NB4 (cell line): ENCODE measurements at regions not wholly inside any gene's neighbourhood (a gene's known extent, or its start where the extent isn't known, plus 50 kb on each side); places are given as distances from the start of the nearest gene placed in this dataset.

Source experiments
- DNase-seq: peaks from one replicate; pipeline ENCODE4 v3.0.0; 2010; ENCODE audit warnings: low read depth
- H3K4me3 ChIP-seq: one replicate; pipeline ENCODE4 v1.5.1; 2011; ENCODE audit warnings: mild to moderate bottlenecking, low read depth, low read length, moderate library complexity
- MYC ChIP-seq: IDR thresholded peaks from 2 replicates; pipeline ENCODE4 v1.6.1; 2011; ENCODE audit warnings: low read depth, low read length
- POLR2A ChIP-seq: IDR thresholded peaks from 2 replicates; pipeline ENCODE4 v1.6.1; 2011; ENCODE audit warnings: mild to moderate bottlenecking; ENCODE audit not compliant: insufficient read length; ENCODE audit errors: extremely low read depth
- TF ChIP-seq, protein P1 (sequence below): IDR thresholded peaks from 2 replicates; pipeline ENCODE4 v1.6.1; 2011; ENCODE audit warnings: low read depth, low read length
- TF ChIP-seq, protein P2 (sequence below): IDR thresholded peaks from one replicate; pipeline ENCODE4 v1.5.1; 2012; ENCODE audit warnings: low read depth, low read length

DNA sequence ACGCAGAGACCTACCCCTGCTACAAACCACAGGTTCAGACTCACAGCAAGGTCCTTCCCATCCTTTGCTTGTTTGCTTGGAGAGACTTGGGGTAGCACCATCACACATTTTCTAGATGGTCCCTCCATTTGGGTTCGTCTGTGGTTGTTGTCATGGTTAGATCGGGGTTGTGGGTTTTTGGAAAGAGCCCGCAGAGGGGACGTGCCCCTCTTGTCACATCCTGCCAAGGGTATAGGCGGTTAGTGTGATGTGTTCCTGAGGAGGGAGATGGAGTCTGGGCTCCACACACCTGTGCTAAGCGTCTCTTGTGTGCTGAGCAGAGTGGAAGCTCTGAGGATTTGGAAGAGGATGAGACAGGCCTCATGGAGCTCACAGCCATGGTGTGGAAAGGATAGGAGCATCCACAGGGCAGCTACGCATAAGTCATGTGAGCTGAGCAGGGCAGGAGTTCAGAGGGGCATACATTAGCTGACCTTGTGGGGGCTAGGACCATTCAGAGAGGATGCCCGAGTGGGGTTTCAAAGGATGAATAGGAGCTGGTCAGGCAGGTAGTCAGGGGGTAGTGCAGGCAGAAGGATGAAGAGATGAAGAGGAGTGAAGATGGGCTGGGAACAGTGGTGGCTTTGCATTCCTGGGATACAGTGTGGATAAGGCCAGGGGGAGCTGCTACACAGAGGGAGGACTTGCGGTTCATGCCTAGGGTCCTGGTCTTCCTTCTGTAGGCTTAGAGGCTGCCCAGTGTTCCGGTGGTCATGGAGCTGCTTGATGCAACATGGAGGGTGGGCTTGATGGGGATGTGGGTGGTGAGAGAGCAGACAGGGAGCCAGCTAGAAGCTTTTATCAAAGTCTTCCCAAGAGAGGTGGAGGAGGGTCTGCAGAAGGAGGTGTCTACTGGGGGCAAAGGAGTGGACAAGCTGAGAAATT is 62.9 kb downstream of the ACKR3 start:
- no peak for DNase-seq
- no peak overlapping the region for H3K4me3 ChIP-seq
- TF ChIP-seq MYC (no peak), POLR2A (no peak)
- TF ChIP-seq, protein P1, sequence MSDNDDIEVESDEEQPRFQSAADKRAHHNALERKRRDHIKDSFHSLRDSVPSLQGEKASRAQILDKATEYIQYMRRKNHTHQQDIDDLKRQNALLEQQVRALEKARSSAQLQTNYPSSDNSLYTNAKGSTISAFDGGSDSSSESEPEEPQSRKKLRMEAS, result no peak

DNA sequence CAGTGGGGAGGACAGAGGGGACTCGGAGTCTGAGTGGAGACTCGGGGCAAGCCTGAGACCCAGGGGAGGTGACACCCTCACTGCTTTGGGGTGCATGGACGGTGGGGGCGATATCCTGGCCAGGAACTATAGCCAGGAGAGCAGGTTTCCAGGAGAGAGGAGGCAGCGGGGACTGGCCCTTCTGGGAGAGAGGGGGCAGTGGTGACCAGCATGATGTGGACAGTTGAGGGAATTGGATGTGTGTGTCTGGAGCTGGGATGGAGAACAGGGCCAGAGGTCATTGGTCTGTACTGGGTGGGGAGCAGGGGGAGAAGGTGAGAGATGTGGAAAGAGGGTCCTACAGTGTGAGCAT is 63.6 kb downstream of the ACKR3 start:
- TF ChIP-seq MYC (no peak), POLR2A (no peak)
- TF ChIP-seq, protein P2, sequence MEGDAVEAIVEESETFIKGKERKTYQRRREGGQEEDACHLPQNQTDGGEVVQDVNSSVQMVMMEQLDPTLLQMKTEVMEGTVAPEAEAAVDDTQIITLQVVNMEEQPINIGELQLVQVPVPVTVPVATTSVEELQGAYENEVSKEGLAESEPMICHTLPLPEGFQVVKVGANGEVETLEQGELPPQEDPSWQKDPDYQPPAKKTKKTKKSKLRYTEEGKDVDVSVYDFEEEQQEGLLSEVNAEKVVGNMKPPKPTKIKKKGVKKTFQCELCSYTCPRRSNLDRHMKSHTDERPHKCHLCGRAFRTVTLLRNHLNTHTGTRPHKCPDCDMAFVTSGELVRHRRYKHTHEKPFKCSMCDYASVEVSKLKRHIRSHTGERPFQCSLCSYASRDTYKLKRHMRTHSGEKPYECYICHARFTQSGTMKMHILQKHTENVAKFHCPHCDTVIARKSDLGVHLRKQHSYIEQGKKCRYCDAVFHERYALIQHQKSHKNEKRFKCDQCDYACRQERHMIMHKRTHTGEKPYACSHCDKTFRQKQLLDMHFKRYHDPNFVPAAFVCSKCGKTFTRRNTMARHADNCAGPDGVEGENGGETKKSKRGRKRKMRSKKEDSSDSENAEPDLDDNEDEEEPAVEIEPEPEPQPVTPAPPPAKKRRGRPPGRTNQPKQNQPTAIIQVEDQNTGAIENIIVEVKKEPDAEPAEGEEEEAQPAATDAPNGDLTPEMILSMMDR, result no peak
- TF ChIP-seq, protein P1, result no peak
- no peak overlapping the region for H3K4me3 ChIP-seq
- no peak for DNase-seq

DNA sequence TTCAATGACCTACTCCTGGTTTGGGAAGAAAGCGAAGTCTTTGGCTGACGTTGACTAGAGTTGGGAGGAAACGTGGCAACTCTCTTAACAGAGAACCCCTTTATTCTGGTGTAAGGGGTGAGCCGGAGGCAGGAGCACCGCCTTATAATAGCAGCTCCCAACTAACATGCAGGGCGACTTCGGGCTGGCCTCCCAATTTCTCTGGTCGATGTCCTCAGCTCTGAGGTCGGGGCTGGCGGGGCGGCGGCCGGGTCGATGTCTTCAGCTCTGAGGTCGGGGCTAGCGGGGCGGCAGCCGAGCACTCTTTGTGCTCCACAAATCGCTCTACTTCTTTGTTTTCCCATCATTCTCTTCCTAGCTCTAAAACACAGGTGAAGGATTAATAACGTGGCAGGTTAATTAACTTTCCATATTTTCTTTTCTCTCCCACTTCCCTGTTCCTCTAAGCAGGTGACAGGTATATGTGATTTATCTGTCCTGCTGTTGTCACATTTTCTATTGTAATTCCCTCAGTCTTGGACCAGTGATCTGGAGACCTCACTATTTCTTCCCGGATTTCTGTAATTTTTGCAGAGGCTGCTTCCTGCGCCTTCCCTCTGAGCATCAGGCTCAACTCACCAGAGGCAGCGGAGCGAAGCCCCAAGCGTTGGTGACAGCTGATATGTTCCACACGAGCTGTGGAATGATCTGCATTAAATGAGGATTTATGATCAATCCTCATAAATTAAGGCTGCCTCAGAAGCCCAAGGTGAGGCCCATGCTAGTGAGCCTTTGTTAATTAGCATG is 64.3 kb downstream of the ACKR3 start:
- H3K4me3 ChIP-seq, result no peak overlapping the region
- TF ChIP-seq, protein P1, result no peak
- no peak for TF ChIP-seq POLR2A
- DNase-seq, result no peak

DNA sequence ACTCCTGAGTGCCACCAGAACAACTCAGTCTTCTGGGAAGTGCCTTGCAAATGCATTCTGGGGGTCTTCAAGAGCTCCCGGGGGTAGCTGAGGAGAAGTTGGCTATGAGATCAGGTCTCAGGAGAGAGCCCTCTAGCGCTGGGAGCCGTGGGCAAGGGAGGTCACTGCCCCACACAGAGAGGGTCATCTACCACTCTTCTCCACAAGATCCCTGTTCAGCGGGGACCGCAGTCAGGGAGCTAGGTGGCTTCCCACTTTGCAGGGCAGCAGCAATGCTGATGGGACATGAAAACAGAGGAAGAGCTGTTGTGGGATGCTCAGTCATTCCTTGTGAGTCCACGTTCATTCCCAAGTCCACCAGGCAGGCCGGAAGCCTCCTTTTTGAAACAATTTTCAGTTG is 66.6 kb downstream of the ACKR3 start:
- no peak for DNase-seq
- no peak overlapping the region for H3K4me3 ChIP-seq
- TF ChIP-seq, protein P1, result no peak
- TF ChIP-seq, protein P2, result no peak
- no peak for TF ChIP-seq POLR2A
- TF ChIP-seq MYC, result no peak

DNA sequence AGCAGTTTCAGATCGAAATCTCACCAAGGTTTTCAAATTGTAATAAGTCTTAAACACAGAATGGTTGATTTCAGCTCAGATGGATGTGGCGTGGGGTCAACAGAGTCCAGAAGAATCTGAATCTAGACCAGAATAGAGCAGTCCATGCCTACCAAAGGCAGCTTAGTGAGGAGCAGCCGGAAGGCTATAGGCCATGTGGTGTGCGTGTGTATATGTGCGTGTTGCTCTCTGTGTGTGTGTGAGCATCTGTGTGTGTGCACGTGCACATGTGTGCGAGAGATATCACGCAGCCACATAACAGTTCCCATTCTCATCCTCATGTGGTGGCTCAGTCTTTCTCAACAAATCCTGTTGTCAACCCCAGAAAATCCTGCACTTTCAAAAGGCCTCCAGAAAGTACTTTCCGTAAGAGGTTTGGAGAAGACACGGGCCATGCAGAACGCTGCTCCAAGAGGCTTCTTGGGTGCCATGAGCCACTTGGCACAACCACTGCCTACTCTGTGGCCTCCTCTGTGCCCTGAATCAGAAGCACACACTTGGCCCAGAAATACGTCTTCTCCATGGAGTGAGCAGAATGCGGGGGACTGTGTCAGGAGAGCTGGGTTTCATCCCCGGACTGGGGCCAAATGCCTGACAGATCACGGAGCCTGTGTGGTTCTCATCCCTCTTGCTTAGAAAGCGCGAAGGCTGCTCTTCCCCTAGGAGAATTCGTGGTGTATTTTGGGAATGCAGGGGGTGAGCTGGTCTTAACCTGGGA is 67.3 kb downstream of the ACKR3 start:
- TF ChIP-seq, protein P1, result no peak
- no peak for TF ChIP-seq MYC
- no peak for DNase-seq
- H3K4me3 ChIP-seq, result no peak overlapping the region

DNA sequence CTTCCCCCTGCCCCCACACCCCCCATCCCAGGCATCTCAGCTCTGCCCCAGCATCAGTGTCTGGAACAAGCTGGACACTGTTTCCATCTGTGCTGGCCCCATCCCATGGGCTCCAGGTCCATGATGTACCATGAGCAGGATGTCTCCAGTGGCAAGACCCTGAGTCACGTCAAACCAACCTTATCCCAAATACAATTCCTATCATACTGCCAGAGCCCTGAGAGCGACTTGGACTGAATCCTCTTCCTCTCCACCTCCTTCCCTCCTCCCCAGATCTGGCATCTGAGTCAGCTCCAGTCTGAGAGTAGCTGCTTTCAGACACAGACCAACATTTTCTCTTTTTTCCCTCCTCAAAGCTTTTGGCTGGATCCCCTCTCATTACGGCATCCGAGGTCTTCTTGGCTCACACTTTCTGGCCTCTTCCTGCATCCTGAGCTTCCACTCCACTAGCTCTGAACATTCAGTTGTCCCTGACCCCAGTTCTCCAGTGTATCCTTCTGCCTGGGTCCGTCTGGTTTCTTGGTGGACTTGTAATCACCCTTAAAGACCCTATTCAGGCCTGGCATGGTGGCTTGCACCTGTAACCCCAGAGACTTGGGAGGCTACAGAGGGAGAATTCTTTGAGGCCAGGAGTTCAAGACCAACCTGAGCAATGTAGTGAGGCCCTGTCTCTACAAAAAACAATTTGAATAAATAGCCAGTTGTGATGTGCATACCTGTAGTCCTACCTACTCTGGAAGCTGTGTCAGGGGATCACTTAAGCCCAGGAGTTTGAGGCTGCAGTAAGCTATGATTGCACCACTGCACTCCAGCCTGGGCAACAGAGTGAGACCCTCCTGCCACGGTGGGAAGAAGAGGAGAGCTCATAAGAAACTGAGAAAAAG is 68.3 kb downstream of the ACKR3 start:
- no peak for DNase-seq
- TF ChIP-seq, protein P1, result no peak
- H3K4me3 ChIP-seq, result no peak overlapping the region

DNA sequence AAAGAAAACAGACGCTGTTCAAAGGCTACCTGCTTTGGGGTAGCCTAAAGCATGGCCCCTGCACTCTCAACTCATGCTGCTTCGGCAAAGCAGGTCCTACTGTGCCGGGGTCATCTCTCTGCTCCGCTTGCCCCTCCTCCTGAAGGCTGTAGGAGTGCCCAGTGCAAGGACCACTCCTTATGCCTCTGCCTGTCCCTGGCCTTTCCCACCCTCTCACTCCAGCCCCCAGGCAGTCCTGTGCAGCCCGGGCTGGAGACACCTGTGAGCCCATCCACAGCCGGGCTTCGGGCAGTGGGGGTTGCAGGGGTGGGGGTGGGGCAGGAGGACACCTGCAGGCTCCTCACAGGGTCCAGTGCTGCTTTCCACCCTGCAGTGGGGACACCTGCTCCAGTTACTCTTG is 69.1 kb downstream of the ACKR3 start:
- TF ChIP-seq POLR2A (no peak), MYC (no peak)
- TF ChIP-seq, protein P1, result no peak
- TF ChIP-seq, protein P2, result no peak
- no peak overlapping the region for H3K4me3 ChIP-seq
- DNase-seq, result no peak
